HepG2 (cell line): ENCODE measurements at regions not wholly inside any gene's neighbourhood (a gene's known extent, or its start where the extent isn't known, plus 50 kb on each side); places are given as distances from the start of the nearest gene placed in this dataset.

Experiments
- ATAC-seq: fragments of 200-7000 bp; cut with Tn5 transposase; 3 replicates; pipeline ENCODE4 v1.9.1; 2020; ENCODE audit warnings: mild to moderate bottlenecking, moderate library complexity
- BruUV-seq: library from RNA; stranded (reverse); fragments of 400-500 nt; replicated peaks from 2 replicates; lab custom pipeline; 2021; lab: Mats Ljungman, UMichigan
- CTCF ChIA-PET: fragments of 300-600 bp; formaldehyde crosslinking; extraction: SDS; loops from one replicate; lab custom pipeline; 2021; ENCODE audit warnings: low total read pairs, inconsistent platforms, low intra/inter-chr PET ratio; lab: Yijun Ruan, JAX
- POLR2A ChIA-PET: fragments of 350-600 bp; sonication (Branson Sonifier 250); formaldehyde crosslinking; loops from one replicate; lab custom pipeline; 2020; ENCODE audit warnings: antibody characterized with exemption, inconsistent platforms; lab: Yijun Ruan, JAX
- DNase-seq: peaks from one replicate; pipeline ENCODE4 v3.0.0-alpha.2; 2015; ENCODE audit warnings: low spot score
- FAIRE-seq: peaks from 3 replicates; lab custom pipeline; 2011; peaks lifted over from hg19 to GRCh38; lab: Jason Lieb, UNC
- H2AFZ ChIP-seq: one replicate; pipeline ENCODE4 v1.6.1; 2011; ENCODE audit warnings: low read length, inconsistent platforms
- H3K27ac ChIP-seq: fragments of 300-600 bp; 3 replicates; pipeline ENCODE4 v1.8.0; 2011; ENCODE audit warnings: mixed run types, mild to moderate bottlenecking, mixed read lengths, low read length, inconsistent platforms; ENCODE audit not compliant: insufficient read depth; ENCODE audit errors: extremely low read length
- H3K27me3 ChIP-seq, 2 experiments: fragments of 200-600 bp in 1 of 2; 2 replicates in 1 of 2; 3 replicates in 1 of 2; pipeline versions ENCODE4 v1.6.0 to v1.8.0; 2011; ENCODE audit warnings: low read length in 2 of 2, mild to moderate bottlenecking in 2 of 2, moderate library complexity in 2 of 2, inconsistent platforms in 1 of 2; ENCODE audit not compliant: insufficient read depth in 2 of 2, control insufficient read depth in 1 of 2
- H3K36me3 ChIP-seq, 2 experiments: fragments of 200-600 bp in 1 of 2; replicated peaks in 1 of 2; 2 replicates in 1 of 2; 3 replicates in 1 of 2; pipeline versions ENCODE4 v1.5.1 to v1.8.0; 2011; ENCODE audit warnings: low read length in 2 of 2, inconsistent platforms in 1 of 2; ENCODE audit not compliant: insufficient read depth in 2 of 2, control insufficient read depth in 1 of 2
- H3K4me1 ChIP-seq: 2 replicates; pipeline ENCODE4 v1.5.1; 2012; ENCODE audit warnings: low read length, inconsistent platforms; ENCODE audit not compliant: insufficient read depth
- H3K4me2 ChIP-seq: 2 replicates; pipeline ENCODE4 v1.6.0; 2011; ENCODE audit warnings: low read depth, low read length, inconsistent platforms
- H3K4me3 ChIP-seq, 3 experiments: fragments of 200-600 bp in 1 of 3; sonication (generic), shearing (Covaris generic) in 1 of 3; replicated peaks in 1 of 3; 2 replicates each; pipeline ENCODE4 v1.5.1; 2011 to 2016; ENCODE audit warnings: low read length in 3 of 3, inconsistent platforms in 2 of 3, low read depth in 2 of 3, mild to moderate bottlenecking in 2 of 3, control low read depth in 1 of 3, mixed read lengths in 1 of 3; ENCODE audit not compliant: insufficient read depth in 1 of 3
- H3K79me2 ChIP-seq: one replicate; pipeline ENCODE4 v1.6.1; 2011; ENCODE audit warnings: low read length, inconsistent platforms; ENCODE audit not compliant: insufficient read depth
- H3K9ac ChIP-seq: 2 replicates; pipeline ENCODE4 v1.6.0; 2011; ENCODE audit warnings: mild to moderate bottlenecking, low read depth, low read length, inconsistent platforms; ENCODE audit not compliant: insufficient read depth
- H3K9me3 ChIP-seq: 2 replicates; pipeline ENCODE4 v1.5.1; 2012; ENCODE audit warnings: mild to moderate bottlenecking, low read length
- H4K20me1 ChIP-seq: 2 replicates; pipeline ENCODE4 v1.6.0; 2011; ENCODE audit warnings: inconsistent platforms, mild to moderate bottlenecking, low read length, moderate library complexity; ENCODE audit not compliant: insufficient read depth
- ADNP ChIP-seq: sonication (generic); formaldehyde crosslinking; IDR thresholded peaks from 2 replicates; pipeline ENCODE4 v1.4.0; 2020; ENCODE audit warnings: missing genetic modification reagents
- AHDC1 ChIP-seq: sonication (generic); formaldehyde crosslinking; IDR thresholded peaks from 2 replicates; pipeline ENCODE4 v1.5.1; 2020; ENCODE audit warnings: mild to moderate bottlenecking, missing genetic modification reagents, borderline replicate concordance
- CHD4 ChIP-seq: fragments of 200-600 bp; sonication (generic); IDR thresholded peaks from 2 replicates; pipeline ENCODE4 v1.7.0; 2017; ENCODE audit warnings: mild to moderate bottlenecking, low read length, borderline replicate concordance
- ELF3 ChIP-seq: IDR thresholded peaks from 2 replicates; pipeline ENCODE4 v1.6.1; 2016; ENCODE audit warnings: missing genetic modification reagents, missing compliant biosample characterization
- HIVEP1 ChIP-seq: sonication (generic); formaldehyde crosslinking; IDR thresholded peaks from 2 replicates; pipeline ENCODE4 v1.4.0; 2020; ENCODE audit warnings: mild to moderate bottlenecking, missing genetic modification reagents
- KLF9 ChIP-seq: IDR thresholded peaks from 2 replicates; pipeline ENCODE4 v1.6.1; 2016; ENCODE audit warnings: low read depth
- KMT2B ChIP-seq: IDR thresholded peaks from 2 replicates; pipeline ENCODE4 v1.6.1; 2016; ENCODE audit warnings: missing genetic modification reagents, missing compliant biosample characterization
- TERF1 ChIP-seq: sonication (generic); formaldehyde crosslinking; IDR thresholded peaks from 2 replicates; pipeline ENCODE4 v1.8.0; 2022; ENCODE audit warnings: mild to moderate bottlenecking, missing genetic modification reagents, moderate library complexity
- ZC3H4 ChIP-seq: sonication (generic); formaldehyde crosslinking; IDR thresholded peaks from 2 replicates; pipeline ENCODE4 v1.4.0; 2020; ENCODE audit warnings: missing genetic modification reagents, borderline replicate concordance
- ZNF510 ChIP-seq: sonication (generic); formaldehyde crosslinking; IDR thresholded peaks from 2 replicates; pipeline ENCODE4 v1.4.0; 2020; ENCODE audit warnings: low read depth, mild to moderate bottlenecking, missing genetic modification reagents
- ZNF574 ChIP-seq: sonication (generic); formaldehyde crosslinking; IDR thresholded peaks from 2 replicates; pipeline ENCODE4 v1.4.0; 2020; ENCODE audit warnings: missing genetic modification reagents
- ZNF777 ChIP-seq: sonication (generic); formaldehyde crosslinking; IDR thresholded peaks from 2 replicates; pipeline ENCODE4 v1.4.0; 2020; ENCODE audit warnings: missing genetic modification reagents
- WGBS: methylation state at CpG from one replicate; pipeline ENCODE4 v1.1.6; 2017; ENCODE audit warnings: low lambda C conversion rate; 5-methylcytosine and 5-hydroxymethylcytosine counted together
- in situ Hi-C: cut with HindIII; loops from 2 replicates; pipeline ENCODE4 v1.10.0; 2017; ENCODE audit warnings: low pct_unique_long_range_greater_than_20kb; ENCODE audit not compliant: extremely low pct_ligation_motif_present
- intact Hi-C: fragments of 100-400 bp; cut with micrococcal nuclease; formaldehyde crosslinking; loops from one replicate; pipeline ENCODE4 v1.10.0; 2022; ENCODE audit not compliant: unreplicated experiment

- POLR2A ChIA-PET = no interaction called here
- Histone ChIP-seq H3K4me3 (no peak overlapping the region), H3K36me3 (no peaks in the 10 kb centered on the region), H3K4me1 (no peaks in the 10 kb centered on the region), H2AFZ (no peak overlapping the region), H3K79me2 (no peaks in the 10 kb centered on the region), H3K27ac (no peak overlapping the region), H3K4me2 (no peak overlapping the region), H3K9me3 (no peaks in the 10 kb centered on the region), H4K20me1 (no peaks in the 10 kb centered on the region), H3K27me3 (no peaks in the 10 kb centered on the region), H3K9ac (no peak overlapping the region)
- TF ChIP-seq TERF1 (CRISPR knock-in tag) = no peak
- TF ChIP-seq ZNF777 (CRISPR knock-in tag) = no peak
- no peak for TF ChIP-seq ZNF510 (CRISPR knock-in tag)
- no peak for TF ChIP-seq ADNP (CRISPR knock-in tag)
- no peak for TF ChIP-seq KMT2B
- TF ChIP-seq HIVEP1 (CRISPR knock-in tag) = no peak
- TF ChIP-seq ZNF574 (CRISPR knock-in tag) = no peak
- no peak for TF ChIP-seq AHDC1 (CRISPR knock-in tag)
- TF ChIP-seq CHD4 = no peak
- TF ChIP-seq KLF9 (CRISPR knock-in tag) = no peak
- no peak for TF ChIP-seq ZC3H4 (CRISPR knock-in tag)
- no peak for TF ChIP-seq ELF3
- CTCF ChIA-PET = no interaction called here
- no TSS peak for BruUV-seq
- 79% methylated on average over 3 of the region's 3 CpGs for WGBS
- intact Hi-C loops (no loop called here), in situ Hi-C loops (no loop called here)
- DNase-seq (no peak), FAIRE-seq (no peak), ATAC-seq (no peak)
These were observed 254.3 kb downstream of the ZEB2 start for GRCh38 chr2:144265654-144266053.
